ENCODE measurements at regions not wholly inside any gene's neighbourhood (a gene's known extent, or its start where the extent isn't known, plus 50 kb on each side); places are given as distances from the start of the nearest gene placed in this dataset.

DNA sequence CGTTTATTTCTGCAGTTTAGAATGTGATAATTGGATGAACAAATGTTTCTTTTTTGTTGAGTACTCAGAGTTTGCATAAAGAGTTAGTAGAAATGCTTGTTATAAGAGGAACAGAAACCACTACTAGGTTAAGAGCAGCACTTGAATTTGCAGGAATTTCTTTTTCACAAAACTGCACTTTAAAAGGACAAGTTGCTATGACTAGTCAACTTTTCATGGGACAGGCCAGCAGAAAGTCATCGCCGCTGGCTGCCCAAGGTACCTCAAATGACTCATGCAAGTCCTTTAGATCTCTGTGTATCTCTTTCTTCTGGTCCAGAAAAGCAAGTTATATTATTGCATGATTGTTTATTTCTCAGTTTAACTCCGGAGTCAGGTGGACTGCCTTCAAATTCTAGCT is 97.3 kb upstream of the HMHB1 start:
- 64 to 66% methylated on average over 4 of the region's 4 CpGs for WGBS, 2 donors
- Histone ChIP-seq H3K4me1 (ENCODE audit: control insufficient read depth in 2 of 2, insufficient read depth in 2 of 2, low read length in 1 of 2) (no peaks in the 10 kb centered on the region), H3K27ac (ENCODE audit: low read depth in 2 of 2, low read length in 1 of 2) (no peak overlapping the region), H3K36me3 (ENCODE audit: control insufficient read depth in 2 of 2, insufficient read depth in 2 of 2, low read length in 1 of 2) (no peaks in the 10 kb centered on the region), H3K27me3 (ENCODE audit: control insufficient read depth in 1 of 2, insufficient read depth in 2 of 2, low read length in 2 of 2) (no peaks in the 10 kb centered on the region), H3K9me3 (ENCODE audit: control insufficient read depth in 2 of 2, insufficient read depth in 1 of 2, low read depth in 1 of 2, low read length in 1 of 2) (no peaks in the 10 kb centered on the region), H3K4me3 (ENCODE audit: low read depth in 1 of 2, low read length in 2 of 2) (no peak overlapping the region)

DNA sequence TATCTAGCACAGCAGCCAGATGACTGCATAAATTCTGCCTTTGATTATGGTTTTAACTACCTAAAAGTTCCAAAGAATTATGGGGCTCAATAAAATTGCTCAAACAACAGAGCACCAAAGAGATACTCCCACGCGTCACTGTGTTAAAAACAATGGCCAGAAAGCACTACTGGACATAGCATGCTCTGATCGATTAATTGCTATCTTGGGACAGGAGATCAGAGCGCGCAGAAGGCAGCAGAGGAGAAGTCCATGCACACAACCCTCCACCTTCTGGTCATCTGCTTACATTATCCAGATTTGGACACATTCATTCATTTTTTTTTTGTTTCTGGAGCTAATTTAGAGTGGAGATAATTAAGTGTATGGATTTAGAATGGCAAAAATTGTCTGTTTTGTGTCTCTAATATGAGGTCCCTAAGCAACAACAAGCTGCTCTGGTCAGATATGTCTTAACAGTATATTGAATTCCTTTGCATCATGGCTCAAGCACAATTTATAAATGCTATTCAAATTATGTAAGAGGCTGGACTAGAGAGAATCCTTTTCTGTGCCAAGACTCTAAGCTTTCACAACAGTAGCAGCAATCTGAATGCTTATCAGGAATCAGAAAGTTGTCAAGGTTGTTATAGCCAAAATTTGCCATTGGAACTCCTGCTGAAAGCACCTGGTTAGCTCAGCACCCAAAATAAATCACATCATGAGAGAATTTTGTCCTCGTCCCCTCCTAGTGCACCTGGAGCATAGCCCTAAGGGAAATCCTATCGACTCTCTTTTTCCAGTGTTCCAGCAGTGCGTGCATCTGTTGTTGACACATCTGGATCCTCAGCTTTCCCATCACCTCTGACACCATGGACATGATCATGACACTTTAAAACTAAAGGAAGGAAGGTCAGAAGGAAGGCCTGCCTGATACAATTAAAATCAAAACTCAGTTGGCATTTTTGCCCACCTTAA is 98.6 kb upstream of the HMHB1 start:
- no peak overlapping the region for H3K27ac ChIP-seq (ENCODE audit: low read depth in 2 of 2, low read length in 1 of 2)
- no peaks in the 10 kb centered on the region for H3K36me3 ChIP-seq (ENCODE audit: control insufficient read depth in 2 of 2, insufficient read depth in 2 of 2, low read length in 1 of 2)
- WGBS, 2 donors = 76 to 81% methylated on average over 8 of the region's 8 CpGs
- no peaks in the 10 kb centered on the region for H3K9me3 ChIP-seq (ENCODE audit: control insufficient read depth in 2 of 2, insufficient read depth in 1 of 2, low read depth in 1 of 2, low read length in 1 of 2)
- no peak overlapping the region for H3K4me3 ChIP-seq (ENCODE audit: low read depth in 1 of 2, low read length in 2 of 2)
- no peaks in the 10 kb centered on the region for H3K4me1 ChIP-seq (ENCODE audit: control insufficient read depth in 2 of 2, insufficient read depth in 2 of 2, low read length in 1 of 2)
- H3K27me3 ChIP-seq (ENCODE audit: control insufficient read depth in 1 of 2, insufficient read depth in 2 of 2, low read length in 2 of 2) = no peaks in the 10 kb centered on the region

DNA sequence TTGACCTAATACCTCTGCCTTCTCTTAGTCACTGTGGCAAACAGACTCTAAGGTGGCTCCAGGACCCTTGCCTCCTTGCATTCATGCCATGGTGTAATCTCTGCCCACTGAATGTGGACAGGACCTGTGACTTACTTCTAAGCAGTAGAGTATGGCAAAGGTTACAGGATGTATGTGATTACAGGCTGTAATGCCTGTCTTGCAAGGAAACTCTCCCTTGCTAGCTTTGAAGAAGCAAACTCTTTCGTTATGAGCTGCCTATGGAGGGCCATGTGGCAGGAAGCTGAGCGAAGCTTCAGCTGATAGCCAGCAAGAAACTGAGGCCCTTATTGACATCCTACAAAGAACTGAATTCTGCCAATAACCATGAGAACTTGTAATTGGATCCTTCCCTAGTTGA is 103.3 kb upstream of the HMHB1 start:
- no peaks in the 10 kb centered on the region for H3K4me1 ChIP-seq (ENCODE audit: control insufficient read depth in 2 of 2, insufficient read depth in 2 of 2, low read length in 1 of 2)
- WGBS, 2 donors = 82 to 93% methylated on average over 2 of the region's 2 CpGs
- H3K27me3 ChIP-seq (ENCODE audit: control insufficient read depth in 1 of 2, insufficient read depth in 2 of 2, low read length in 2 of 2) = no peaks in the 10 kb centered on the region
- H3K27ac ChIP-seq (ENCODE audit: low read depth in 2 of 2, low read length in 1 of 2) = no peak overlapping the region
- no peaks in the 10 kb centered on the region for H3K36me3 ChIP-seq (ENCODE audit: control insufficient read depth in 2 of 2, insufficient read depth in 2 of 2, low read length in 1 of 2)
- no peak overlapping the region for H3K4me3 ChIP-seq (ENCODE audit: low read depth in 1 of 2, low read length in 2 of 2)
- H3K9me3 ChIP-seq (ENCODE audit: control insufficient read depth in 2 of 2, insufficient read depth in 1 of 2, low read depth in 1 of 2, low read length in 1 of 2) = no peaks in the 10 kb centered on the region

DNA sequence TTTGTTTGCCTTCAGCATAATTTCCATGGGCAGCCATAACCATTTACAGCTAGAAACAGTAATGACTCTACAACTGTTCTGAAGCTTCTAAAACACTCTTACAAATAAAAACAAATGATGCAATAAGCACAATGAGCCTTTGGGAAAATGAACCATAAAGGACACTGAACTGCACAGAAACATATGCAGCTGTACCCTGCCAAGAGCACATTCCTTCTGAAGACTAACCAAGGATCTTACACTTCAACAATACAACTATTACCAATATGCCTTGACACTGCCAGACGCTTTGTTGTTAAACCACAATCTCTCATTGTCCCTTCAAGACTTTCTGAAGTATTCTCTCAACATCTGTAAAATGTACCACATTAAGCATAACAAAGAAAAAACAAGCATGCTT is 104.2 kb upstream of the HMHB1 start:
- Histone ChIP-seq H3K4me1 (ENCODE audit: control insufficient read depth in 2 of 2, insufficient read depth in 2 of 2, low read length in 1 of 2) (no peaks in the 10 kb centered on the region), H3K27ac (ENCODE audit: low read depth in 2 of 2, low read length in 1 of 2) (no peak overlapping the region), H3K9me3 (ENCODE audit: control insufficient read depth in 2 of 2, insufficient read depth in 1 of 2, low read depth in 1 of 2, low read length in 1 of 2) (no peaks in the 10 kb centered on the region), H3K4me3 (ENCODE audit: low read depth in 1 of 2, low read length in 2 of 2) (no peak overlapping the region), H3K27me3 (ENCODE audit: control insufficient read depth in 1 of 2, insufficient read depth in 2 of 2, low read length in 2 of 2) (no peaks in the 10 kb centered on the region), H3K36me3 (ENCODE audit: control insufficient read depth in 2 of 2, insufficient read depth in 2 of 2, low read length in 1 of 2) (no peaks in the 10 kb centered on the region)
- 47 to 74% methylated on average over 1 of the region's 1 CpG for WGBS, 2 donors

DNA sequence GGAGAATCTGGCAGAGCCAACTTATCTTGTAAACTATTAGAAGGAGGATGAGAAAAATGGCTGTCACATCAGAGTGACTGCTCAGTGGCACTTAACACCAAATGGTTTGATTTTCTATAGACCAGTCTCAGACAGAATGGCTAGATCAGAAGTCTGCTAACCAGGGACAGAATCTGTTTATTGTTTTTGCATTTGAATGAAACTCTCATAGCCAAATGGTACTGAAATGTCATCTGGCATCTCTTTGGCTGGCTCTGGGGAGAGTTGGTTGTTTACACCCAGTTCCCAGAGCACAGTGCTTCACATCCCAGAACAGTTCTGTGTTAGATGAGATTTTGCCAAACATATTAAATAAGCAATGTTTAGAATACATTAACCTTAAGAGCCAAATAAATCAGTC is 106.6 kb upstream of the HMHB1 start:
- H3K4me3 ChIP-seq (ENCODE audit: low read depth in 1 of 2, low read length in 2 of 2) = no peak overlapping the region
- no peaks in the 10 kb centered on the region for H3K27me3 ChIP-seq (ENCODE audit: control insufficient read depth in 1 of 2, insufficient read depth in 2 of 2, low read length in 2 of 2)
- H3K36me3 ChIP-seq (ENCODE audit: control insufficient read depth in 2 of 2, insufficient read depth in 2 of 2, low read length in 1 of 2) = no peaks in the 10 kb centered on the region
- no peaks in the 10 kb centered on the region for H3K4me1 ChIP-seq (ENCODE audit: control insufficient read depth in 2 of 2, insufficient read depth in 2 of 2, low read length in 1 of 2)
- no peak overlapping the region for H3K27ac ChIP-seq (ENCODE audit: low read depth in 2 of 2, low read length in 1 of 2)
- no peaks in the 10 kb centered on the region for H3K9me3 ChIP-seq (ENCODE audit: control insufficient read depth in 2 of 2, insufficient read depth in 1 of 2, low read depth in 1 of 2, low read length in 1 of 2)

DNA sequence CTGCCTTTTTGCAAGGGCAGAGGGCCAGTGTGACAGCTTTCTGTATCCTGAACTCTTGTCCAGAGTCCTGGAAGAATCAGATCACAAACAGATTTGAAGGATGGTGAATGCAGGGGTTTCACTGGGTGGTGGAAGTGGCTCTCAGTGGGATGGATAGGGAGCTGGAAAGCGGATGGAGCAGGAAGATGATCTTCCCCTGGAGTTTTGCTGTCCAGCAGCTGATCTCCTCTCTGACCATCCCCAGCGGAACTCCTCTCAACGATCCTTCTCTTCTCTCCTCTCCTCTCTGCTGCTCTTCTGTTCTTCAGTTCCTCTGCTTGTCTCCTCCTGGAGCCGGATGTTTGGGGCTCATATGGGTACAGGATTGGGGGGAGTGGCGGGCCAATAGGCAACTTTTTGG is 108.3 kb upstream of the HMHB1 start:
- H3K27ac ChIP-seq (ENCODE audit: low read depth in 2 of 2, low read length in 1 of 2) = no peak overlapping the region
- H3K4me3 ChIP-seq (ENCODE audit: low read depth in 1 of 2, low read length in 2 of 2) = no peak overlapping the region
- 94% methylated on average over 5 of the region's 5 CpGs for WGBS, 2 donors
- no peaks in the 10 kb centered on the region for H3K4me1 ChIP-seq (ENCODE audit: control insufficient read depth in 2 of 2, insufficient read depth in 2 of 2, low read length in 1 of 2)
- H3K27me3 ChIP-seq (ENCODE audit: control insufficient read depth in 1 of 2, insufficient read depth in 2 of 2, low read length in 2 of 2) = no peaks in the 10 kb centered on the region
- no peaks in the 10 kb centered on the region for H3K36me3 ChIP-seq (ENCODE audit: control insufficient read depth in 2 of 2, insufficient read depth in 2 of 2, low read length in 1 of 2)
- H3K9me3 ChIP-seq (ENCODE audit: control insufficient read depth in 2 of 2, insufficient read depth in 1 of 2, low read depth in 1 of 2, low read length in 1 of 2) = no peaks in the 10 kb centered on the region

DNA sequence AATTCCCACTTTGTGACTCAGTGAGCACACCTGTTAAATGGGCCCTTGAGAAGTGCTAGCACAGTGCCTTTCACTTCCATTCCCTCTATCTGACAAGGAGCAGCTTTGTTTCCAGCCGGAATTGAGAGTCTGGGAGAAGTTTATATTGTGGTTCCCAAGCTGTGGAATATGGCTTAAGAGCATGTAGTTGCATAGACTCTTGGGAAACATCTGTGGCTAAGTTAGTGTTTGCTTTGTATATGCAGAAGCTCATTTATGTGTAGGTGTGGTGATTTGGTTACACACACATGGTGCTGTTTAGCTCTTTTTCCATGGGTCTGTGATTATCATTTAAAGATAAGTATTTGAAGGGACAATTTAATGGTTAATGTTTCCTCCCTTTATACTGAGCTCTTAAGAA is 110.5 kb upstream of the HMHB1 start:
- Histone ChIP-seq H3K4me1 (ENCODE audit: control insufficient read depth in 2 of 2, insufficient read depth in 2 of 2, low read length in 1 of 2) (peaks cover 0 to 2% of the 10 kb centered on the region in 2 donors), H3K9me3 (ENCODE audit: control insufficient read depth in 2 of 2, insufficient read depth in 1 of 2, low read depth in 1 of 2, low read length in 1 of 2) (no peaks in the 10 kb centered on the region), H3K27me3 (ENCODE audit: control insufficient read depth in 1 of 2, insufficient read depth in 2 of 2, low read length in 2 of 2) (no peaks in the 10 kb centered on the region), H3K36me3 (ENCODE audit: control insufficient read depth in 2 of 2, insufficient read depth in 2 of 2, low read length in 1 of 2) (no peaks in the 10 kb centered on the region), H3K27ac (ENCODE audit: low read depth in 2 of 2, low read length in 1 of 2) (no peak overlapping the region), H3K4me3 (ENCODE audit: low read depth in 1 of 2, low read length in 2 of 2) (no peak overlapping the region)
- 79 to 86% methylated on average over 1 of the region's 1 CpG for WGBS, 2 donors

DNA sequence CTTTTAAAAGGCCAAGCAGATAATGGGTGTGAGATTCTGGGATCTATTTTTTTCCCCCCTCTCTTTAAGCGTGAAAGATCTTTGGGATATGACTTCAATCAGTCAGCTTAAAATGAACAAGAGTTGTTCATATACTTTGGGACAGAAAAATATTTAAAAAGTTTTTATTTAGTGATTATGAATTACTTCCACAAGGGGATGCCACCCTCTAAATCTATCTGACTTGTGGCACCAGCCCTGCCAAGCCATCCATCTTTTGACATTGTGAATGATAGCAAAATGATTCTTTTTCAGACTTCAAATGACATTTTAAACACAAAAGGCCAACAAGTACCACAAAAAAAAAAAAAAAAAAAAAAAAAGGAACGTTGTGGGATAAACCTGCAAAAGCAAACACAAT is 111.0 kb upstream of the HMHB1 start:
- WGBS, 2 donors = 70 to 71% methylated on average over 2 of the region's 2 CpGs
- no peaks in the 10 kb centered on the region for H3K27me3 ChIP-seq (ENCODE audit: control insufficient read depth in 1 of 2, insufficient read depth in 2 of 2, low read length in 2 of 2)
- H3K4me3 ChIP-seq (ENCODE audit: low read depth in 1 of 2, low read length in 2 of 2) = no peak overlapping the region
- no peaks in the 10 kb centered on the region for H3K9me3 ChIP-seq (ENCODE audit: control insufficient read depth in 2 of 2, insufficient read depth in 1 of 2, low read depth in 1 of 2, low read length in 1 of 2)
- no peaks in the 10 kb centered on the region for H3K36me3 ChIP-seq (ENCODE audit: control insufficient read depth in 2 of 2, insufficient read depth in 2 of 2, low read length in 1 of 2)
- no peak overlapping the region for H3K27ac ChIP-seq (ENCODE audit: low read depth in 2 of 2, low read length in 1 of 2)
- peaks cover 0 to 2% of the 10 kb centered on the region in 2 donors for H3K4me1 ChIP-seq (ENCODE audit: control insufficient read depth in 2 of 2, insufficient read depth in 2 of 2, low read length in 1 of 2)

DNA sequence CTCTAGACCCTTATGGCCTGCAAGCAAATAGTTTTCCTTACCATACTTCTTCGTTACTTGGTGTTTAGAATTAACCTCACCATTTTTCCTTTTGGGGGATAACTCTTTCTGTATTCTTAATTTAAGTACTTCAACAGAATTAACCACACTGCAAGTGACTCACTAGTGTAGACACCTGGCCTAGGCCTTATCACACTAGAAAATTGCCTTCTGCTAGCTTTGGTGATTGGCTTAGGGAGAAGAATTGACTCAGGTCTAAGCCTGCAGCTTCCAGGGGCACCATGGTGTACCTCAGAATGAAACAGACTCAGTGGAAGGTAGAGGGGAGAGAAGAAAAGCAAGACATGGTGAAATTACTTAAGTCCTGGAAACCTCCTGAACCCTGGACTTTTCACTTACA is 112.8 kb upstream of the HMHB1 start:
- Histone ChIP-seq H3K27ac (ENCODE audit: low read depth in 2 of 2, low read length in 1 of 2) (no peak overlapping the region), H3K4me1 (ENCODE audit: control insufficient read depth in 2 of 2, insufficient read depth in 2 of 2, low read length in 1 of 2) (peaks cover 0 to 2% of the 10 kb centered on the region in 2 donors), H3K9me3 (ENCODE audit: control insufficient read depth in 2 of 2, insufficient read depth in 1 of 2, low read depth in 1 of 2, low read length in 1 of 2) (no peaks in the 10 kb centered on the region), H3K36me3 (ENCODE audit: control insufficient read depth in 2 of 2, insufficient read depth in 2 of 2, low read length in 1 of 2) (no peaks in the 10 kb centered on the region), H3K4me3 (ENCODE audit: low read depth in 1 of 2, low read length in 2 of 2) (no peak overlapping the region), H3K27me3 (ENCODE audit: control insufficient read depth in 1 of 2, insufficient read depth in 2 of 2, low read length in 2 of 2) (no peaks in the 10 kb centered on the region)
- WGBS, 2 donors = 78 to 94% methylated on average over 1 of the region's 1 CpG

DNA sequence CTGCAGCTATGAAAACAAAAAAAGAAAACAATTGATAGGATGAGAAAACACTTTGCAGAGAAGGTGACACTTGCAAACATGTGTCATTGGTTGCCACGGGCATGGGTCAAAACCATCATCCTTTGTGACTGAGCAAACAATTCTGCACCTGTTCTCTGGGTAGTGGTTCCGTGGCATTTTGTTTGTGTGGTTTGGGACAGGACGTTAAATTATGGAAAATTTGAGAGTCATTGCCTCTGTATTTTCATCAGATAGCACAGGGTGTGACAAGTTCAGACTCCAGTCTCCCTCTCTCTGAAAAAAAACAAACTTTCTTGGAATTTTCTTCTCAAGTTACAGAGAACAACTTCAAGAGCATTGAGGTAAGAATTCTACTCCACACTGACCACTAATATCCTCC is 113.4 kb upstream of the HMHB1 start:
- Histone ChIP-seq H3K9me3 (ENCODE audit: control insufficient read depth in 2 of 2, insufficient read depth in 1 of 2, low read depth in 1 of 2, low read length in 1 of 2) (no peaks in the 10 kb centered on the region), H3K4me1 (ENCODE audit: control insufficient read depth in 2 of 2, insufficient read depth in 2 of 2, low read length in 1 of 2) (peaks cover 0 to 2% of the 10 kb centered on the region in 2 donors), H3K4me3 (ENCODE audit: low read depth in 1 of 2, low read length in 2 of 2) (no peak overlapping the region), H3K36me3 (ENCODE audit: control insufficient read depth in 2 of 2, insufficient read depth in 2 of 2, low read length in 1 of 2) (no peaks in the 10 kb centered on the region), H3K27me3 (ENCODE audit: control insufficient read depth in 1 of 2, insufficient read depth in 2 of 2, low read length in 2 of 2) (no peaks in the 10 kb centered on the region), H3K27ac (ENCODE audit: low read depth in 2 of 2, low read length in 1 of 2) (no peak overlapping the region)
- WGBS, 2 donors = 68 to 70% methylated on average over 3 of the region's 3 CpGs

Measured in esophagus (tissue), 2 donors.